ENCODE measurements at regions not wholly inside any gene's neighbourhood (a gene's known extent, or its start where the extent isn't known, plus 50 kb on each side); places are given as distances from the start of the nearest gene placed in this dataset.

- TF ChIP-seq CTCF (IDR thresholded peaks at IDR 0.05; ENCODE audit: unreplicated experiment), result no peak
- no peak overlapping the region for H3K4me3 Mint-ChIP-seq (ENCODE audit: unreplicated experiment)
- no peaks in the 10 kb centered on the region for H3K9me3 Mint-ChIP-seq (ENCODE audit: unreplicated experiment)
- no peaks in the 10 kb centered on the region for H3K36me3 Mint-ChIP-seq (ENCODE audit: low read depth, unreplicated experiment)
- no peaks in the 10 kb centered on the region for H3K4me1 Mint-ChIP-seq (ENCODE audit: unreplicated experiment)
- H3K27me3 Mint-ChIP-seq (ENCODE audit: unreplicated experiment), result peaks cover 2% of the 10 kb centered on the region
- no peak for DNase-seq (ENCODE audit: low spot score)
- H3K27ac Mint-ChIP-seq (ENCODE audit: unreplicated experiment), result no peak overlapping the region
Observed at GRCh38 chr2:16482460-16482859, 183.2 kb downstream of the CYRIA start.

- Mint-ChIP-seq H3K4me3 (ENCODE audit: unreplicated experiment) (no peak overlapping the region), H3K9me3 (ENCODE audit: unreplicated experiment) (no peaks in the 10 kb centered on the region), H3K27me3 (ENCODE audit: unreplicated experiment) (peaks cover 2% of the 10 kb centered on the region)
Observed at GRCh38 chr2:16481351-16481750, 184.3 kb downstream of the CYRIA start.

GRCh38 chr2:16479721-16480120, 185.9 kb downstream of the CYRIA start:
- Mint-ChIP-seq H3K4me1 (ENCODE audit: unreplicated experiment) (no peaks in the 10 kb centered on the region), H3K27me3 (ENCODE audit: unreplicated experiment) (peaks cover 2% of the 10 kb centered on the region), H3K4me3 (ENCODE audit: unreplicated experiment) (no peak overlapping the region), H3K36me3 (ENCODE audit: low read depth, unreplicated experiment) (no peaks in the 10 kb centered on the region), H3K9me3 (ENCODE audit: unreplicated experiment) (no peaks in the 10 kb centered on the region), H3K27ac (ENCODE audit: unreplicated experiment) (no peak overlapping the region)
- no peak for TF ChIP-seq CTCF (IDR thresholded peaks at IDR 0.05; ENCODE audit: unreplicated experiment)
- DNase-seq (ENCODE audit: low spot score), result no peak

More at GRCh38 chr2:16481351-16481750, 184.3 kb downstream of the CYRIA start:
- H3K4me1 Mint-ChIP-seq (ENCODE audit: unreplicated experiment), result no peaks in the 10 kb centered on the region
- no peak for DNase-seq (ENCODE audit: low spot score)
- no peaks in the 10 kb centered on the region for H3K36me3 Mint-ChIP-seq (ENCODE audit: low read depth, unreplicated experiment)
- no peak for TF ChIP-seq CTCF (IDR thresholded peaks at IDR 0.05; ENCODE audit: unreplicated experiment)
- no peak overlapping the region for H3K27ac Mint-ChIP-seq (ENCODE audit: unreplicated experiment)

GRCh38 chr2:16478434-16479210, 187.0 kb downstream of the CYRIA start:
- Mint-ChIP-seq H3K27ac (ENCODE audit: unreplicated experiment) (no peak overlapping the region), H3K36me3 (ENCODE audit: low read depth, unreplicated experiment) (no peaks in the 10 kb centered on the region), H3K27me3 (ENCODE audit: unreplicated experiment) (peaks cover 2% of the 10 kb centered on the region), H3K4me3 (ENCODE audit: unreplicated experiment) (no peak overlapping the region), H3K4me1 (ENCODE audit: unreplicated experiment) (no peaks in the 10 kb centered on the region), H3K9me3 (ENCODE audit: unreplicated experiment) (no peaks in the 10 kb centered on the region)
- no peak for DNase-seq (ENCODE audit: low spot score)
- no peak for TF ChIP-seq CTCF (IDR thresholded peaks at IDR 0.05; ENCODE audit: unreplicated experiment)

- Mint-ChIP-seq H3K27ac (ENCODE audit: unreplicated experiment) (no peak overlapping the region), H3K4me1 (ENCODE audit: unreplicated experiment) (no peaks in the 10 kb centered on the region), H3K4me3 (ENCODE audit: unreplicated experiment) (no peak overlapping the region), H3K27me3 (ENCODE audit: unreplicated experiment) (peaks cover 2% of the 10 kb centered on the region), H3K9me3 (ENCODE audit: unreplicated experiment) (no peaks in the 10 kb centered on the region), H3K36me3 (ENCODE audit: low read depth, unreplicated experiment) (no peaks in the 10 kb centered on the region)
- no peak for TF ChIP-seq CTCF (IDR thresholded peaks at IDR 0.05; ENCODE audit: unreplicated experiment)
- DNase-seq (ENCODE audit: low spot score), result no peak
Observed at GRCh38 chr2:16477648-16478047, 188.0 kb downstream of the CYRIA start.

Data from endothelial cell (in vitro differentiated cells).